ENCODE measurements at regions not wholly inside any gene's neighbourhood (a gene's known extent, or its start where the extent isn't known, plus 50 kb on each side); places are given as distances from the start of the nearest gene placed in this dataset.

DNA sequence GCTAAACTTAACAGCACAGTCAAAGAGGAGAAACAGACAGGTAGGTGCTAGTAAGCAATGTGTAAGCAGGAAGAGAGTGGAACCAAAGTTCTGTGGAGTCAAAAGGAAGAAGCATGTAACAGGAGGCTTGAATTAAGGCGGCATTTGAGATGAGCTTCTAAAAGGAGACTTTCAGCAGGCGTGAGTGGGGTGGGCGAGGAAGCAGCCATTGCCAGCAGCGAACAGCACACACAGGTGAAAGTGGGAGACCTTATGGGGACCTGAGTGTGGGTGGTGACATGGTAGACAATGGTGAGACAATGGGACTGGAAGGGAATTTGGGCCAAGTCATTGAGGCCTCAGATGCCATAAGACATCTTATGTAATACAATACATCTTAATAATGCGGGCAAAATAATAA lies 195.0 kb downstream of the PAX1 start:
- FAIRE-seq (no peak), DNase-seq (ENCODE audit: low read depth in 1 of 2, low spot score in 2 of 2) (no peak)
- WGBS, 2 experiments (ENCODE audit: extremely low coverage in 1 of 2, insufficient coverage in 1 of 2, insufficient read length in 1 of 2, insufficient replicate concordance in 2 of 2, low coverage in 1 of 2, low lambda C conversion rate in 2 of 2, missing lambda C conversion rate in 1 of 2), result 89% methylated on average over 5 of the region's 5 CpGs; no CpG with 5 or more reads in 1 of the 2 experiments
- H2AK5ac ChIP-seq (ENCODE audit: low read depth, low read length), result no peak overlapping the region
- H4K91ac ChIP-seq (replicated peaks; ENCODE audit: insufficient read length, low read length), result no peak overlapping the region
- no peak overlapping the region for H3K56ac ChIP-seq (replicated peaks; ENCODE audit: insufficient read length, low read depth, low read length)
- no peak overlapping the region for H2BK15ac ChIP-seq (ENCODE audit: low read length)
- H3K23ac ChIP-seq (ENCODE audit: insufficient read length), result no peak overlapping the region
- no peak overlapping the region for H3K9ac ChIP-seq (replicated peaks in 1 of 4; ENCODE audit: extremely low read depth in 1 of 4, low read depth in 3 of 4, low read length in 3 of 4)
- H3K18ac ChIP-seq (ENCODE audit: extremely low read depth, low read length), result no peak overlapping the region
- H3K4me1 ChIP-seq (replicated peaks in 1 of 4; ENCODE audit: control insufficient read depth in 3 of 4, insufficient read depth in 4 of 4, low read length in 3 of 4), result no peaks in the 10 kb centered on the region
- no peak overlapping the region for H2BK5ac ChIP-seq (ENCODE audit: low read depth, low read length)
- POLR2A ChIA-PET (ENCODE audit: partially characterized antibody), result no interaction called here
- peak overlapping the region; percentile 43 for H3K14ac ChIP-seq (ENCODE audit: insufficient read length)
- 0 out of 2 replicates have a peak overlapping the region, but pooled peaks have one; percentile 18 for H2BK20ac ChIP-seq (ENCODE audit: low read length)
- no peak overlapping the region for H3K27ac ChIP-seq (ENCODE audit: low read depth, low read length)
- H4K20me1 ChIP-seq (replicated peaks in 1 of 2; ENCODE audit: control insufficient read depth in 1 of 2, insufficient read depth in 2 of 2, low read length in 2 of 2), result no peaks in the 10 kb centered on the region
- no peaks in the 10 kb centered on the region for H3K9me3 ChIP-seq (ENCODE audit: insufficient read depth in 2 of 2, low read depth in 1 of 2, low read length in 1 of 2)
- H2BK12ac ChIP-seq (ENCODE audit: low read depth, low read length), result no peak overlapping the region
- no peaks in the 10 kb centered on the region for H3K27me3 ChIP-seq (replicated peaks in 1 of 4; ENCODE audit: control insufficient read depth in 3 of 4, extremely low read depth in 1 of 4, insufficient read depth in 3 of 4, low read length in 3 of 4)
- no peak overlapping the region for H3K4ac ChIP-seq (replicated peaks; ENCODE audit: insufficient read length, low read depth, low read length)
- H4K5ac ChIP-seq (ENCODE audit: insufficient read length, low read depth, low read length), result no peak overlapping the region
- H3K23me2 ChIP-seq (ENCODE audit: low read depth, low read length), result no peaks in the 10 kb centered on the region
- H3K36me3 ChIP-seq (ENCODE audit: control insufficient read depth in 2 of 4, insufficient read depth in 4 of 4, low read length in 3 of 4), result no peaks in the 10 kb centered on the region
- no peak overlapping the region for H2BK120ac ChIP-seq (replicated peaks; ENCODE audit: low read depth, low read length)
- CTCF ChIA-PET (ENCODE audit: partially characterized antibody), result no interaction called here
- H3K4me3 ChIP-seq (ENCODE audit: extremely low read depth in 1 of 4, insufficient read depth in 2 of 4, low read depth in 3 of 4, low read length in 4 of 4), result no peak overlapping the region
- no peak for TF ChIP-seq RXRA (IDR thresholded peaks at IDR 0.05; ENCODE audit: insufficient read depth, low read depth, low read length)
- no peak for TF ChIP-seq SIX5 (IDR thresholded peaks at IDR 0.05; ENCODE audit: low read depth, low read length)
- TF ChIP-seq GTF2F1 (IDR thresholded peaks at IDR 0.05; ENCODE audit: borderline replicate concordance, low read depth, low read length), result no peak
- no peak for TF ChIP-seq TAF7 (optimal IDR thresholded peaks at IDR 0.05; ENCODE audit: borderline replicate concordance, low read depth, low read length)
- TF ChIP-seq PHF8 (conservative IDR thresholded peaks at IDR 0.05; ENCODE audit: low read depth, low read length), result no peak
- TF ChIP-seq RBBP5 (IDR thresholded peaks at IDR 0.05; ENCODE audit: borderline replicate concordance, low read depth, low read length), result no peak
- TF ChIP-seq, protein P1, sequence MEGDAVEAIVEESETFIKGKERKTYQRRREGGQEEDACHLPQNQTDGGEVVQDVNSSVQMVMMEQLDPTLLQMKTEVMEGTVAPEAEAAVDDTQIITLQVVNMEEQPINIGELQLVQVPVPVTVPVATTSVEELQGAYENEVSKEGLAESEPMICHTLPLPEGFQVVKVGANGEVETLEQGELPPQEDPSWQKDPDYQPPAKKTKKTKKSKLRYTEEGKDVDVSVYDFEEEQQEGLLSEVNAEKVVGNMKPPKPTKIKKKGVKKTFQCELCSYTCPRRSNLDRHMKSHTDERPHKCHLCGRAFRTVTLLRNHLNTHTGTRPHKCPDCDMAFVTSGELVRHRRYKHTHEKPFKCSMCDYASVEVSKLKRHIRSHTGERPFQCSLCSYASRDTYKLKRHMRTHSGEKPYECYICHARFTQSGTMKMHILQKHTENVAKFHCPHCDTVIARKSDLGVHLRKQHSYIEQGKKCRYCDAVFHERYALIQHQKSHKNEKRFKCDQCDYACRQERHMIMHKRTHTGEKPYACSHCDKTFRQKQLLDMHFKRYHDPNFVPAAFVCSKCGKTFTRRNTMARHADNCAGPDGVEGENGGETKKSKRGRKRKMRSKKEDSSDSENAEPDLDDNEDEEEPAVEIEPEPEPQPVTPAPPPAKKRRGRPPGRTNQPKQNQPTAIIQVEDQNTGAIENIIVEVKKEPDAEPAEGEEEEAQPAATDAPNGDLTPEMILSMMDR (IDR thresholded peaks at IDR 0.05; ENCODE audit: control extremely low read depth in 1 of 3, insufficient read depth in 1 of 3, low read depth in 1 of 3, low read length in 3 of 3), result no peak
- no peak for TF ChIP-seq MAFK (IDR thresholded peaks at IDR 0.05; ENCODE audit: low read depth, low read length)
- TF ChIP-seq TEAD4 (IDR thresholded peaks at IDR 0.05; ENCODE audit: low read depth, low read length), result no peak
- TF ChIP-seq HDAC6 (IDR thresholded peaks at IDR 0.05; ENCODE audit: low read depth, low read length), result no peak
- no peak for TF ChIP-seq SRF (IDR thresholded peaks at IDR 0.05; ENCODE audit: low read depth, low read length)
- no peaks in the 10 kb centered on the region for H3K79me2 ChIP-seq (ENCODE audit: control insufficient read depth in 1 of 2, insufficient read depth in 2 of 2, low read length in 2 of 2)
- no peaks in the 10 kb centered on the region for H3K79me1 ChIP-seq (ENCODE audit: low read depth, low read length)
- no peak overlapping the region for H3K4me2 ChIP-seq (ENCODE audit: insufficient read depth in 1 of 2, low read depth in 2 of 2, low read length in 2 of 2)
- H2AFZ ChIP-seq (ENCODE audit: low read length), result no peak overlapping the region
- no peak overlapping the region for H4K8ac ChIP-seq (ENCODE audit: extremely low read depth, insufficient read depth, low read length)

All from H1 (cell line).